C4-2B (cell line): ENCODE measurements at regions not wholly inside any gene's neighbourhood (a gene's known extent, or its start where the extent isn't known, plus 50 kb on each side); places are given as distances from the start of the nearest gene placed in this dataset.
"Not testable (repeated sequence)": the region's sequence is repeated elsewhere in the genome, so short reads cannot be mapped to it uniquely, and the experiment has no call there.

Source experiments
- H3K27ac ChIP-seq: fragments of 450-650 bp; 2 replicates; pipeline ENCODE4 v1.5.1; 2017
- CTCF ChIP-seq: fragments of 450-650 bp; conservative IDR thresholded peaks from 2 replicates; pipeline ENCODE4 v1.5.1; 2017; ENCODE audit warnings: mild to moderate bottlenecking
- ZFX ChIP-seq: fragments of 450-650 bp; IDR thresholded peaks from 2 replicates; pipeline ENCODE4 v1.6.1; 2017

GRCh38 chr20:43388268-43389002, 69.3 kb upstream of the SRSF6 start:
- TF ChIP-seq CTCF = no peak
- no peak for TF ChIP-seq ZFX
- H3K27ac ChIP-seq = peak overlapping the region; percentile 13

- TF ChIP-seq ZFX (no peak), CTCF (no peak)
- H3K27ac ChIP-seq = no peak overlapping the region
Observed at GRCh38 chr20:43387737-43388136, 70.0 kb upstream of the SRSF6 start.

- TF ChIP-seq ZFX (no peak), CTCF (no peak)
Observed at GRCh38 chr20:43386878-43387277, 70.8 kb upstream of the SRSF6 start.

GRCh38 chr20:43385914-43386313, 71.8 kb upstream of the SRSF6 start:
- TF ChIP-seq ZFX (no peak), CTCF (no peak)
- no peak overlapping the region for H3K27ac ChIP-seq

More at GRCh38 chr20:43386878-43387277, 70.8 kb upstream of the SRSF6 start:
- H3K27ac ChIP-seq = no peak overlapping the region

- TF ChIP-seq ZFX = no peak
- no peak for TF ChIP-seq CTCF
Observed at GRCh38 chr20:43384101-43384940, 73.4 kb upstream of the SRSF6 start.

GRCh38 chr20:43383026-43383795, 74.5 kb upstream of the SRSF6 start:
- no peak for TF ChIP-seq CTCF
- TF ChIP-seq ZFX = no peak
- no peak overlapping the region for H3K27ac ChIP-seq

More at GRCh38 chr20:43384101-43384940, 73.4 kb upstream of the SRSF6 start:
- H3K27ac ChIP-seq = no peak overlapping the region

- not testable (repeated sequence) for H3K27ac ChIP-seq
Observed at GRCh38 chr20:43382135-43382534, 75.6 kb upstream of the SRSF6 start.

- H3K27ac ChIP-seq = not testable (repeated sequence)
Observed at GRCh38 chr20:43381533-43381932, 76.2 kb upstream of the SRSF6 start.
